ENCODE measurements at regions not wholly inside any gene's neighbourhood (a gene's known extent, or its start where the extent isn't known, plus 50 kb on each side); places are given as distances from the start of the nearest gene placed in this dataset.

- Histone ChIP-seq H3K9ac (no peak overlapping the region), H2AFZ (no peak overlapping the region), H3K36me3 (ENCODE audit: low read depth) (no peaks in the 10 kb centered on the region), H3K27me3 (replicated peaks; ENCODE audit: insufficient read depth) (no peaks in the 10 kb centered on the region), H3K79me2 (ENCODE audit: insufficient read depth) (no peaks in the 10 kb centered on the region), H3K4me1 (ENCODE audit: insufficient read depth) (no peaks in the 10 kb centered on the region), H3K4me3 (no peak overlapping the region), H3K4me2 (ENCODE audit: unreplicated experiment) (no peak overlapping the region), H3K27ac (no peak overlapping the region), H4K20me1 (ENCODE audit: insufficient read depth) (no peaks in the 10 kb centered on the region), H3F3A (ENCODE audit: insufficient read depth) (no peaks in the 10 kb centered on the region), H3K9me3 (ENCODE audit: low read depth) (no peaks in the 10 kb centered on the region), H3K9me2 (ENCODE audit: insufficient read depth) (no peaks in the 10 kb centered on the region)
- no peak for DNase-seq
- no peak for TF ChIP-seq EZH2 (IDR thresholded peaks at IDR 0.05; ENCODE audit: insufficient read depth, poor library complexity, severe bottlenecking)
- no peak for TF ChIP-seq EZH2phosphoT487 (IDR thresholded peaks at IDR 0.05; ENCODE audit: insufficient read depth, low read depth)
- 31 to 32% methylated on average over 5 of the region's 5 CpGs for WGBS, 2 experiments (ENCODE audit: low coverage in 1 of 2, low lambda C conversion rate in 2 of 2, missing lambda C conversion rate in 2 of 2)
- in situ Hi-C loops (cut with MboI) = no loop called here
Measured at GRCh38 chr2:104358122-104358521, 495.8 kb upstream of the POU3F3 start.

- Histone ChIP-seq H3K4me3 (no peak overlapping the region), H3F3A (ENCODE audit: insufficient read depth) (no peaks in the 10 kb centered on the region), H3K27me3 (replicated peaks; ENCODE audit: insufficient read depth) (no peaks in the 10 kb centered on the region), H2AFZ (no peak overlapping the region), H3K4me1 (ENCODE audit: insufficient read depth) (no peaks in the 10 kb centered on the region), H3K9ac (no peak overlapping the region), H3K4me2 (ENCODE audit: unreplicated experiment) (no peak overlapping the region), H3K79me2 (ENCODE audit: insufficient read depth) (no peaks in the 10 kb centered on the region), H3K9me2 (ENCODE audit: insufficient read depth) (no peaks in the 10 kb centered on the region), H3K36me3 (ENCODE audit: low read depth) (no peaks in the 10 kb centered on the region), H3K27ac (no peak overlapping the region), H3K9me3 (ENCODE audit: low read depth) (no peaks in the 10 kb centered on the region), H4K20me1 (ENCODE audit: insufficient read depth) (no peaks in the 10 kb centered on the region)
- 30 to 31% methylated on average over 5 of the region's 5 CpGs for WGBS, 2 experiments (ENCODE audit: low coverage in 1 of 2, low lambda C conversion rate in 2 of 2, missing lambda C conversion rate in 2 of 2)
- TF ChIP-seq EZH2 (IDR thresholded peaks at IDR 0.05; ENCODE audit: insufficient read depth, poor library complexity, severe bottlenecking) = no peak
- TF ChIP-seq EZH2phosphoT487 (IDR thresholded peaks at IDR 0.05; ENCODE audit: insufficient read depth, low read depth) = no peak
- in situ Hi-C loops (cut with MboI) = no loop called here
- no peak for DNase-seq
Measured at GRCh38 chr2:104361414-104361813, 492.5 kb upstream of the POU3F3 start.

DNA sequence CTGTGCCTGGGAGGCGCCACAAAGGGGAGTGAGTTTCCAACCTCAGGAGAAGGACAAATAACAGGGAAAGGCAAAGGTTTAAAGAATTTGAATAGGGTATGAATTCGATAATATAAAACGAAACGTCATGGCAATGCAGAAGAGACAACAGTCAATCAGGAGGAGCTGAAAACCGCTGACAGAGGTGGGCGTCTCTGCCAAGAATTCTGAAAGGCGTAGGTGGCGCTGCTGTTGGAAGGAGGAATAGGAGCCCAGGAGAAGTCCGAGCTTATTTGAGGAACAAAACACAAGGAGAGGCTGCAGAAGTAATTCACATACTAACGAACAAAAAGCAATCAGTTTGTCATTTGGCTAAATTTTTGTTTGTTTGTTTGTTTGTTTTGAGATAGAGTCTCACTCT, 485.8 kb upstream of the POU3F3 start:
- Histone ChIP-seq H3K27me3 (replicated peaks; ENCODE audit: insufficient read depth) (no peaks in the 10 kb centered on the region), H3K9me3 (ENCODE audit: low read depth) (no peaks in the 10 kb centered on the region), H4K20me1 (ENCODE audit: insufficient read depth) (no peaks in the 10 kb centered on the region), H3K4me1 (ENCODE audit: insufficient read depth) (no peaks in the 10 kb centered on the region), H2AFZ (no peak overlapping the region), H3K79me2 (ENCODE audit: insufficient read depth) (no peaks in the 10 kb centered on the region), H3K4me3 (no peak overlapping the region), H3K9ac (no peak overlapping the region), H3F3A (ENCODE audit: insufficient read depth) (no peaks in the 10 kb centered on the region), H3K36me3 (ENCODE audit: low read depth) (no peaks in the 10 kb centered on the region), H3K9me2 (ENCODE audit: insufficient read depth) (no peaks in the 10 kb centered on the region), H3K4me2 (ENCODE audit: unreplicated experiment) (no peak overlapping the region), H3K27ac (no peak overlapping the region)
- in situ Hi-C loops (cut with MboI) = no loop called here
- TF ChIP-seq EZH2 (IDR thresholded peaks at IDR 0.05; ENCODE audit: insufficient read depth, poor library complexity, severe bottlenecking) = no peak
- TF ChIP-seq EZH2phosphoT487 (IDR thresholded peaks at IDR 0.05; ENCODE audit: insufficient read depth, low read depth) = no peak
- 57 to 62% methylated on average over 10 of the region's 10 CpGs for WGBS, 2 experiments (ENCODE audit: low coverage in 1 of 2, low lambda C conversion rate in 2 of 2, missing lambda C conversion rate in 2 of 2)
- DNase-seq = no peak

- H2AFZ ChIP-seq = no peak overlapping the region
- H3K4me3 ChIP-seq = no peak overlapping the region
- no peak overlapping the region for H3K4me2 ChIP-seq (ENCODE audit: unreplicated experiment)
- H3K9me3 ChIP-seq (ENCODE audit: low read depth) = no peaks in the 10 kb centered on the region
- no peaks in the 10 kb centered on the region for H3K4me1 ChIP-seq (ENCODE audit: insufficient read depth)
- in situ Hi-C loops (cut with MboI) = no loop called here
- H3K36me3 ChIP-seq (ENCODE audit: low read depth) = no peaks in the 10 kb centered on the region
- no peaks in the 10 kb centered on the region for H3K9me2 ChIP-seq (ENCODE audit: insufficient read depth)
- H3K79me2 ChIP-seq (ENCODE audit: insufficient read depth) = no peaks in the 10 kb centered on the region
- H4K20me1 ChIP-seq (ENCODE audit: insufficient read depth) = no peaks in the 10 kb centered on the region
- 25 to 29% methylated on average over 5 of the region's 5 CpGs for WGBS, 2 experiments (ENCODE audit: low coverage in 1 of 2, low lambda C conversion rate in 2 of 2, missing lambda C conversion rate in 2 of 2)
- TF ChIP-seq EZH2 (IDR thresholded peaks at IDR 0.05; ENCODE audit: insufficient read depth, poor library complexity, severe bottlenecking) (no peak), EZH2phosphoT487 (IDR thresholded peaks at IDR 0.05; ENCODE audit: insufficient read depth, low read depth) (no peak)
- no peaks in the 10 kb centered on the region for H3F3A ChIP-seq (ENCODE audit: insufficient read depth)
- H3K9ac ChIP-seq = no peak overlapping the region
- DNase-seq = no peak
- no peaks in the 10 kb centered on the region for H3K27me3 ChIP-seq (replicated peaks; ENCODE audit: insufficient read depth)
- H3K27ac ChIP-seq = no peak overlapping the region
Measured at GRCh38 chr2:104371087-104371781, 482.7 kb upstream of the POU3F3 start.

- Histone ChIP-seq H3K27ac (no peak overlapping the region), H3K36me3 (ENCODE audit: low read depth) (no peaks in the 10 kb centered on the region), H3K9me2 (ENCODE audit: insufficient read depth) (no peaks in the 10 kb centered on the region), H3K9ac (no peak overlapping the region), H3K4me3 (no peak overlapping the region), H4K20me1 (ENCODE audit: insufficient read depth) (no peaks in the 10 kb centered on the region), H3K4me2 (ENCODE audit: unreplicated experiment) (no peak overlapping the region), H3K27me3 (replicated peaks; ENCODE audit: insufficient read depth) (no peaks in the 10 kb centered on the region), H2AFZ (no peak overlapping the region), H3K9me3 (ENCODE audit: low read depth) (no peaks in the 10 kb centered on the region), H3F3A (ENCODE audit: insufficient read depth) (no peaks in the 10 kb centered on the region), H3K79me2 (ENCODE audit: insufficient read depth) (no peaks in the 10 kb centered on the region), H3K4me1 (ENCODE audit: insufficient read depth) (no peaks in the 10 kb centered on the region)
- no peak for DNase-seq
- no peak for TF ChIP-seq EZH2 (IDR thresholded peaks at IDR 0.05; ENCODE audit: insufficient read depth, poor library complexity, severe bottlenecking)
- no peak for TF ChIP-seq EZH2phosphoT487 (IDR thresholded peaks at IDR 0.05; ENCODE audit: insufficient read depth, low read depth)
- in situ Hi-C loops (cut with MboI) = no loop called here
Measured at GRCh38 chr2:104375206-104375605, 478.7 kb upstream of the POU3F3 start.

All from GM23248 (cell line).